ENCODE measurements at regions not wholly inside any gene's neighbourhood (a gene's known extent, or its start where the extent isn't known, plus 50 kb on each side); places are given as distances from the start of the nearest gene placed in this dataset.

- TF ChIP-seq POLR2A (IDR thresholded peaks at IDR 0.05), result no peak
- no peak for TF ChIP-seq CTCF (IDR thresholded peaks at IDR 0.05)
These were observed 920.3 kb downstream of the CDH18 start for GRCh38 chr5:19067741-19068140.

Measured in uterus (tissue), 2 donors.